H1 (cell line): ENCODE measurements at regions not wholly inside any gene's neighbourhood (a gene's known extent, or its start where the extent isn't known, plus 50 kb on each side); places are given as distances from the start of the nearest gene placed in this dataset.

ENCODE experiments used
- CTCF ChIA-PET: fragments of 300-600 bp; sonication (Branson Sonifier 250); formaldehyde crosslinking; loops from one replicate; lab custom pipeline; 2021; ENCODE audit not compliant: partially characterized antibody; lab: Charles Lee
- POLR2A ChIA-PET: fragments of 300-600 bp; sonication (Branson Sonifier 250); formaldehyde crosslinking; loops from one replicate; lab custom pipeline; 2021; ENCODE audit warnings: inconsistent platforms; ENCODE audit not compliant: partially characterized antibody; lab: Charles Lee
- DNase-seq, 2 experiments: peaks; one replicate each; pipeline versions ENCODE4 v3.0.0 to v3.0.0-alpha.2; 2010 to 2022; ENCODE audit warnings: low spot score in 2 of 2, low read depth in 1 of 2, mixed read lengths in 1 of 2
- FAIRE-seq: peaks from 2 replicates; lab custom pipeline; 2011; peaks lifted over from hg19 to GRCh38; lab: Jason Lieb, UNC
- H2AFZ ChIP-seq: 2 replicates; pipeline ENCODE4 v1.8.1; 2012; ENCODE audit warnings: low read length, inconsistent platforms
- H2AK5ac ChIP-seq: 2 replicates; pipeline ENCODE4 v1.6.1; 2013; ENCODE audit warnings: low read depth, low read length
- H2BK120ac ChIP-seq: replicated peaks from 2 replicates; pipeline ENCODE3; 2013; ENCODE audit warnings: low read depth, low read length, inconsistent platforms
- H2BK12ac ChIP-seq: 2 replicates; pipeline ENCODE4 v1.6.1; 2013; ENCODE audit warnings: low read depth, low read length
- H2BK15ac ChIP-seq: 2 replicates; pipeline ENCODE4 v1.6.1; 2013; ENCODE audit warnings: low read length
- H2BK20ac ChIP-seq: 2 replicates; pipeline ENCODE4 v1.6.1; 2013; ENCODE audit warnings: low read length
- H2BK5ac ChIP-seq: 2 replicates; pipeline ENCODE4 v1.6.1; 2013; ENCODE audit warnings: low read depth, low read length
- H3K14ac ChIP-seq: 2 replicates; pipeline ENCODE4 v1.6.1; 2013; ENCODE audit warnings: inconsistent platforms; ENCODE audit not compliant: insufficient read length
- H3K18ac ChIP-seq: 2 replicates; pipeline ENCODE4 v1.6.1; 2013; ENCODE audit warnings: low read length; ENCODE audit errors: extremely low read depth
- H3K23ac ChIP-seq: 2 replicates; pipeline ENCODE4 v1.6.1; 2013; ENCODE audit warnings: inconsistent platforms; ENCODE audit not compliant: insufficient read length
- H3K23me2 ChIP-seq: 2 replicates; pipeline ENCODE4 v1.6.1; 2013; ENCODE audit warnings: low read depth, low read length
- H3K27ac ChIP-seq: 2 replicates; pipeline ENCODE4 v1.6.1; 2011; ENCODE audit warnings: low read depth, low read length, inconsistent platforms
- H3K27me3 ChIP-seq, 4 experiments: replicated peaks in 1 of 4; 1 replicate in 1 of 4; 2 replicates in 3 of 4; pipeline versions ENCODE4 v1.6.1 to v1.8.1; 2011 to 2013; ENCODE audit warnings: low read length in 3 of 4, mild to moderate bottlenecking in 3 of 4, inconsistent platforms in 2 of 4, mixed read lengths in 2 of 4, moderate library complexity in 1 of 4; ENCODE audit not compliant: control insufficient read depth in 3 of 4, insufficient read depth in 3 of 4; ENCODE audit errors: extremely low read depth in 1 of 4
- H3K36me3 ChIP-seq, 4 experiments: 2 replicates each; pipeline versions ENCODE4 v1.6.1 to v1.8.1; 2011 to 2013; ENCODE audit warnings: mild to moderate bottlenecking in 4 of 4, low read length in 3 of 4, moderate library complexity in 2 of 4, control low read depth in 1 of 4, inconsistent platforms in 1 of 4; ENCODE audit not compliant: insufficient read depth in 4 of 4, control insufficient read depth in 2 of 4
- H3K4ac ChIP-seq: replicated peaks from 2 replicates; pipeline ENCODE3; 2013; ENCODE audit warnings: low read length, low read depth, mixed read lengths, inconsistent platforms; ENCODE audit not compliant: insufficient read length
- H3K4me1 ChIP-seq, 4 experiments: replicated peaks in 1 of 4; 1 replicate in 1 of 4; 2 replicates in 3 of 4; pipeline versions ENCODE4 v1.6.1 to v1.8.1; 2011 to 2013; ENCODE audit warnings: low read length in 3 of 4, inconsistent platforms in 2 of 4, mixed read lengths in 1 of 4; ENCODE audit not compliant: insufficient read depth in 4 of 4, control insufficient read depth in 3 of 4
- H3K4me2 ChIP-seq, 2 experiments: 2 replicates each; pipeline versions ENCODE4 v1.6.1 to v1.8.1; 2011 to 2013; ENCODE audit warnings: low read depth in 2 of 2, low read length in 2 of 2, control low read depth in 1 of 2, inconsistent platforms in 1 of 2, mild to moderate bottlenecking in 1 of 2; ENCODE audit not compliant: insufficient read depth in 1 of 2
- H3K4me3 ChIP-seq, 4 experiments: fragments of 200-600, 300-600 bp in 1 of 4; sonication (generic), shearing (Covaris generic), sonication (Bioruptor Twin) in 1 of 4; 2 replicates each; pipeline versions ENCODE4 v1.5.1 to v1.8.1; 2011 to 2016; ENCODE audit warnings: low read length in 4 of 4, low read depth in 3 of 4, control low read depth in 2 of 4, inconsistent platforms in 2 of 4, mild to moderate bottlenecking in 2 of 4, mixed read lengths in 1 of 4, moderate library complexity in 1 of 4; ENCODE audit not compliant: insufficient read depth in 2 of 4; ENCODE audit errors: extremely low read depth in 1 of 4
- H3K56ac ChIP-seq: replicated peaks from 2 replicates; pipeline ENCODE3; 2013; ENCODE audit warnings: low read depth, mild to moderate bottlenecking, mixed read lengths, low read length, inconsistent platforms; ENCODE audit not compliant: insufficient read length
- H3K79me1 ChIP-seq: 2 replicates; pipeline ENCODE4 v1.6.1; 2013; ENCODE audit warnings: low read depth, low read length, control low read depth
- H3K79me2 ChIP-seq, 2 experiments: 2 replicates each; pipeline versions ENCODE4 v1.6.1 to v1.8.1; 2012 to 2013; ENCODE audit warnings: low read length in 2 of 2, mild to moderate bottlenecking in 2 of 2, inconsistent platforms in 1 of 2; ENCODE audit not compliant: insufficient read depth in 2 of 2, control insufficient read depth in 1 of 2
- H3K9ac ChIP-seq, 4 experiments: replicated peaks in 1 of 4; 1 replicate in 1 of 4; 2 replicates in 3 of 4; pipeline versions ENCODE4 v1.6.1 to v1.8.1; 2011 to 2013; ENCODE audit warnings: low read depth in 3 of 4, low read length in 3 of 4, control low read depth in 2 of 4, mild to moderate bottlenecking in 2 of 4, moderate library complexity in 2 of 4, inconsistent platforms in 1 of 4; ENCODE audit errors: extremely low read depth in 1 of 4
- H3K9me3 ChIP-seq, 2 experiments: 2 replicates each; pipeline versions ENCODE4 v1.6.1 to v1.8.1; 2012 to 2013; ENCODE audit warnings: mild to moderate bottlenecking in 2 of 2, moderate library complexity in 2 of 2, control low read depth in 1 of 2, inconsistent platforms in 1 of 2, low read depth in 1 of 2, low read length in 1 of 2, mixed read lengths in 1 of 2; ENCODE audit not compliant: insufficient read depth in 2 of 2
- H4K20me1 ChIP-seq, 2 experiments: replicated peaks in 1 of 2; 2 replicates each; pipeline versions ENCODE3 to v1.8.1; 2011 to 2013; ENCODE audit warnings: inconsistent platforms in 2 of 2, low read length in 2 of 2, mild to moderate bottlenecking in 1 of 2; ENCODE audit not compliant: insufficient read depth in 2 of 2, control insufficient read depth in 1 of 2
- H4K5ac ChIP-seq: 2 replicates; pipeline ENCODE4 v1.6.1; 2013; ENCODE audit warnings: low read length, low read depth, mixed read lengths, inconsistent platforms; ENCODE audit not compliant: insufficient read length
- H4K8ac ChIP-seq: 2 replicates; pipeline ENCODE4 v1.8.0; 2013; ENCODE audit warnings: mild to moderate bottlenecking, moderate library complexity, low read length, inconsistent platforms; ENCODE audit not compliant: insufficient read depth; ENCODE audit errors: extremely low read depth
- H4K91ac ChIP-seq: replicated peaks from 2 replicates; pipeline ENCODE3; 2013; ENCODE audit warnings: low read length, mixed read lengths, inconsistent platforms; ENCODE audit not compliant: insufficient read length
- CTBP2 ChIP-seq: IDR thresholded peaks from 2 replicates; pipeline ENCODE4 v1.7.0; 2011; ENCODE audit warnings: borderline replicate concordance, mild to moderate bottlenecking, moderate library complexity, mixed read lengths, low read length; ENCODE audit not compliant: insufficient read depth, insufficient read length
- GABPA ChIP-seq: IDR thresholded peaks from 2 replicates; pipeline ENCODE4 v1.6.1; 2011; ENCODE audit warnings: mild to moderate bottlenecking, low read length, moderate library complexity, borderline replicate concordance; ENCODE audit not compliant: insufficient read depth
- JUN ChIP-seq: IDR thresholded peaks from 2 replicates; pipeline ENCODE4 v1.6.1; 2011; ENCODE audit warnings: low read depth, mild to moderate bottlenecking, improper control_type of control experiment, low read length
- KDM1A ChIP-seq: fragments of 200-600, 300-600 bp; sonication (generic); IDR thresholded peaks from 2 replicates; pipeline ENCODE4 v1.7.1; 2016; ENCODE audit warnings: mild to moderate bottlenecking, low read length, borderline replicate concordance
- MAX ChIP-seq: IDR thresholded peaks from 2 replicates; pipeline ENCODE4 v1.6.1; 2012; ENCODE audit warnings: inconsistent platforms
- NRF1 ChIP-seq: IDR thresholded peaks from 2 replicates; pipeline ENCODE4 v1.6.1; 2011; ENCODE audit warnings: mild to moderate bottlenecking, low read depth, low read length, improper control_type of control experiment
- RFX5 ChIP-seq: IDR thresholded peaks from 2 replicates; pipeline ENCODE4 v1.6.1; 2011; ENCODE audit warnings: low read depth, low read length, improper control_type of control experiment, borderline replicate concordance
- SAP30 ChIP-seq: fragments of 300-600 bp; sonication (generic); IDR thresholded peaks from 2 replicates; pipeline ENCODE4 v1.7.1; 2012; ENCODE audit warnings: low read length, moderate library complexity, mild to moderate bottlenecking, inconsistent platforms; ENCODE audit not compliant: insufficient read depth, insufficient replicate concordance
- SIRT6 ChIP-seq: IDR thresholded peaks from one replicate; pipeline ENCODE4 v1.7.1; 2012; ENCODE audit warnings: low read length, inconsistent platforms
- SP2 ChIP-seq: IDR thresholded peaks from 2 replicates; pipeline ENCODE4 v1.6.1; 2012; ENCODE audit warnings: mild to moderate bottlenecking, low read length, inconsistent platforms
- TCF12 ChIP-seq: IDR thresholded peaks from 2 replicates; pipeline ENCODE4 v1.6.1; 2011; ENCODE audit warnings: low read depth, mild to moderate bottlenecking, low read length
- TEAD4 ChIP-seq: IDR thresholded peaks from 2 replicates; pipeline ENCODE4 v1.6.1; 2012; ENCODE audit warnings: low read depth, low read length, inconsistent platforms, mixed read lengths
- WGBS, 2 experiments: shearing (Covaris generic) in 1 of 2; methylation state at CpG; one replicate each; pipeline versions ENCODE4 v1.1.6 to v1.1.7; 2013 to 2015; ENCODE audit warnings: low lambda C conversion rate in 2 of 2, mixed read lengths in 2 of 2, inconsistent platforms in 1 of 2, low coverage in 1 of 2, missing lambda C conversion rate in 1 of 2; ENCODE audit not compliant: insufficient replicate concordance in 2 of 2, insufficient coverage in 1 of 2, insufficient read length in 1 of 2; ENCODE audit errors: extremely low coverage in 1 of 2, missing lambda C conversion rate in 1 of 2; 5-methylcytosine and 5-hydroxymethylcytosine counted together

GRCh38 chr3:86229086-86229774 is 761.7 kb downstream of the VGLL3 start:
- Histone ChIP-seq H3K79me2 (no peaks in the 10 kb centered on the region), H4K91ac (no peak overlapping the region), H3K23ac (no peak overlapping the region), H3K36me3 (no peaks in the 10 kb centered on the region), H3K9ac (no peak overlapping the region), H3K14ac (no peak overlapping the region), H2BK12ac (no peak overlapping the region), H2BK20ac (no peak overlapping the region), H2BK120ac (no peak overlapping the region), H3K27ac (no peak overlapping the region), H2BK5ac (no peak overlapping the region), H3K23me2 (no peaks in the 10 kb centered on the region), H2BK15ac (no peak overlapping the region), H2AFZ (peak overlapping the region; percentile 91; the same call in 1 of the 2 replicates), H2AK5ac (no peak overlapping the region), H3K4ac (no peak overlapping the region), H4K20me1 (no peaks in the 10 kb centered on the region), H4K5ac (no peak overlapping the region), H3K79me1 (no peaks in the 10 kb centered on the region), H4K8ac (no peak overlapping the region), H3K4me1 (no peaks in the 10 kb centered on the region; a peak in 1 of 7 replicates), H3K27me3 (no peaks in the 10 kb centered on the region), H3K4me3 (no peak overlapping the region), H3K18ac (no peak overlapping the region), H3K56ac (no peak overlapping the region), H3K9me3 (no peaks in the 10 kb centered on the region), H3K4me2 (no peak overlapping the region)
- WGBS, 2 experiments: 89% methylated on average over 4 of the region's 4 CpGs; no CpG with 5 or more reads in 1 of the 2 experiments
- DNase-seq: no peak
- CTCF ChIA-PET: interaction anchor here (1.1 kb wide), 1 partner anchor 15 kb away, joined by 4 read pairs; no protein-coding TSS in a partner anchor
- POLR2A ChIA-PET: no interaction called here
- no peak for FAIRE-seq
- TF ChIP-seq CTBP2 (no peak), GABPA (no peak), NRF1 (no peak), MAX (no peak), SIRT6 (no peak), JUN (no peak), RFX5 (no peak), TCF12 (no peak), SAP30 (no peak), KDM1A (no peak), SP2 (no peak), TEAD4 (no peak)
